Fibroblast of the aortic adventitia (primary cell): ENCODE measurements at regions not wholly inside any gene's neighbourhood (a gene's known extent, or its start where the extent isn't known, plus 50 kb on each side); places are given as distances from the start of the nearest gene placed in this dataset.

Source experiments
- DNase-seq: peaks from one replicate; pipeline ENCODE4 v3.0.0-alpha.2; 2010; ENCODE audit warnings: low read depth
- H3K4me3 ChIP-seq: 2 replicates; pipeline ENCODE4 v1.5.1; 2011; ENCODE audit warnings: low read depth, mild to moderate bottlenecking, control low read depth, low read length, moderate library complexity
- CTCF ChIP-seq: IDR thresholded peaks from 2 replicates; pipeline ENCODE4 v1.5.1; 2011; ENCODE audit warnings: mild to moderate bottlenecking, low read length, control low read depth, inconsistent platforms; ENCODE audit not compliant: insufficient read depth

- H3K4me3 ChIP-seq, result no peak overlapping the region
- TF ChIP-seq CTCF, result no peak
- peak; percentile 2 for DNase-seq
Measured at GRCh38 chr13:104389691-104390090, 1323.5 kb upstream of the SLC10A2 start.

- H3K4me3 ChIP-seq, result no peak overlapping the region
- DNase-seq, result no peak
- no peak for TF ChIP-seq CTCF
Measured at GRCh38 chr13:104387510-104387909, 1321.3 kb upstream of the SLC10A2 start.

- DNase-seq, result peak; percentile 9
- no peak overlapping the region for H3K4me3 ChIP-seq
- TF ChIP-seq CTCF, result no peak
Measured at GRCh38 chr13:104385404-104385803, 1319.2 kb upstream of the SLC10A2 start.

GRCh38 chr13:104382951-104383350, 1316.7 kb upstream of the SLC10A2 start:
- DNase-seq, result peak; percentile 11
- no peak for TF ChIP-seq CTCF
- H3K4me3 ChIP-seq, result no peak overlapping the region

- no peak for TF ChIP-seq CTCF
- DNase-seq, result no peak
- no peak overlapping the region for H3K4me3 ChIP-seq
Measured at GRCh38 chr13:104376588-104376987, 1310.4 kb upstream of the SLC10A2 start.

- DNase-seq, result no peak
- TF ChIP-seq CTCF, result no peak
- no peak overlapping the region for H3K4me3 ChIP-seq
Measured at GRCh38 chr13:104375614-104376013, 1309.4 kb upstream of the SLC10A2 start.

- no peak for DNase-seq
- H3K4me3 ChIP-seq, result no peak overlapping the region
- no peak for TF ChIP-seq CTCF
Measured at GRCh38 chr13:104372095-104372655, 1306.0 kb upstream of the SLC10A2 start.
